ENCODE measurements at regions not wholly inside any gene's neighbourhood (a gene's known extent, or its start where the extent isn't known, plus 50 kb on each side); places are given as distances from the start of the nearest gene placed in this dataset.

DNA sequence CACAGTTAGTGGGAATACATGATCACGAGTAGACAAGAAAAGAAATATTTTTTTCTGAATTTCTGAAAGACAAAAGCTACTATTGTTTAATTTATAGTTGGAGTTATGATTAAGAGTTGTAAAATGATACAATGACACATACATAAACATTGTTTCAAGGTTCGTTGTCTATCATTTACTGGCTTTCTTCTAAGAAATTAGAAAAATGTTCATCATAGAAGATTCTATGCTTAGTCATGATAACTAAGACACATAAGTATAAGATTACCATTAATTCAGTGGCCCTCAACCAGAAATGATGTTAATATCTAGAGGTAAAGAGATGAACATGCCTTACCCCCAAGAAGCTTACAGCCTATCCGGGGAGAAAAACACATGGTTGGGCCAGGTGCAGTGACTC lies 1832.8 kb upstream of the PRR20A start:
- Histone ChIP-seq H3K27ac (ENCODE audit: insufficient read depth, low read depth, low read length) (no peak overlapping the region), H3K4me1 (ENCODE audit: control insufficient read depth, extremely low read depth, insufficient read depth, low read length) (no peaks in the 10 kb centered on the region), H3K9me3 (replicated peaks; ENCODE audit: control insufficient read depth, insufficient read depth, low read length) (no peaks in the 10 kb centered on the region), H3K36me3 (ENCODE audit: control insufficient read depth in 2 of 2, extremely low read depth in 1 of 2, insufficient read depth in 2 of 2, low read length in 2 of 2) (no peaks in the 10 kb centered on the region), H3K27me3 (ENCODE audit: control insufficient read depth in 2 of 2, insufficient read depth in 2 of 2, low read length in 2 of 2) (no peaks in the 10 kb centered on the region), H3K9me1 (replicated peaks; ENCODE audit: control insufficient read depth, extremely low read depth, insufficient read depth, low read length) (no peaks in the 10 kb centered on the region), H4K20me1 (replicated peaks; ENCODE audit: control insufficient read depth, extremely low read depth, insufficient read depth, low read length) (no peaks in the 10 kb centered on the region), H2AFZ (ENCODE audit: low read depth, low read length) (no peak overlapping the region), H3K4me2 (ENCODE audit: insufficient read depth, low read length) (no peak overlapping the region), H3K9ac (replicated peaks; ENCODE audit: extremely low read depth, insufficient read depth, low read length) (no peak overlapping the region), H3K4me3 (replicated peaks in 1 of 3; ENCODE audit: insufficient read depth in 1 of 3, low read depth in 1 of 3, low read length in 3 of 3) (no peak overlapping the region), H3K79me2 (ENCODE audit: control insufficient read depth, insufficient read depth, low read length) (no peaks in the 10 kb centered on the region)
- FAIRE-seq = no peak
- intact Hi-C loops (cut with micrococcal nuclease) = no loop called here
- POLR2A ChIA-PET = no interaction called here
- BruUV-seq (replicated peaks) = no TSS peak
- dilution Hi-C loops (cut with MboI; ENCODE audit: extremely low pct_ligation_motif_present, low sequenced_read_pairs) = no loop called here
- no peak for DNase-seq (ENCODE audit: low read depth, low spot score)
- TF ChIP-seq JUN (IDR thresholded peaks at IDR 0.05; ENCODE audit: borderline replicate concordance, insufficient read depth, insufficient read length, low read depth) (no peak), FOS (IDR thresholded peaks at IDR 0.05; ENCODE audit: borderline replicate concordance, insufficient read depth, low read length) (no peak), GATA2 (IDR thresholded peaks at IDR 0.05; ENCODE audit: insufficient read depth, insufficient read length, low read depth, low read length) (no peak), MYC (IDR thresholded peaks at IDR 0.05; ENCODE audit: low read depth, low read length) (no peak), POLR2AphosphoS5 (IDR thresholded peaks at IDR 0.05; ENCODE audit: insufficient read depth, low read depth, low read length) (no peak), POLR2A (IDR thresholded peaks at IDR 0.05; ENCODE audit: low read depth, low read length) (no peak), CTCF (IDR thresholded peaks at IDR 0.05; ENCODE audit: extremely low read depth in 1 of 2, insufficient read depth in 1 of 2, low read depth in 1 of 2, low read length in 2 of 2) (no peak)
- TF ChIP-seq, protein P1, sequence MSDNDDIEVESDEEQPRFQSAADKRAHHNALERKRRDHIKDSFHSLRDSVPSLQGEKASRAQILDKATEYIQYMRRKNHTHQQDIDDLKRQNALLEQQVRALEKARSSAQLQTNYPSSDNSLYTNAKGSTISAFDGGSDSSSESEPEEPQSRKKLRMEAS (IDR thresholded peaks at IDR 0.05; ENCODE audit: insufficient read depth, insufficient read length) = no peak
- CTCF ChIA-PET = no interaction called here
